ENCODE measurements at regions not wholly inside any gene's neighbourhood (a gene's known extent, or its start where the extent isn't known, plus 50 kb on each side); places are given as distances from the start of the nearest gene placed in this dataset.

- no peak for TF ChIP-seq YY1 (IDR thresholded peaks at IDR 0.05; ENCODE audit: insufficient read depth, insufficient read length)
- TF ChIP-seq ZNF274 (IDR thresholded peaks at IDR 0.05; ENCODE audit: low read depth, low read length), result no peak
These were observed 142.6 kb downstream of the PDHA2 start for GRCh38 chr4:95982516-95982915.
